ENCODE measurements at regions not wholly inside any gene's neighbourhood (a gene's known extent, or its start where the extent isn't known, plus 50 kb on each side); places are given as distances from the start of the nearest gene placed in this dataset.

- DNase-seq: no peak
These were observed 192.8 kb upstream of the CAMK1G start for GRCh38 chr1:209390764-209391163.

- DNase-seq: no peak
These were observed 191.7 kb upstream of the CAMK1G start for GRCh38 chr1:209391792-209392191.

- DNase-seq: no peak
These were observed 188.3 kb upstream of the CAMK1G start for GRCh38 chr1:209395169-209395568.

GRCh38 chr1:209397371-209397770, 186.1 kb upstream of the CAMK1G start:
- no peak for DNase-seq

GRCh38 chr1:209397910-209398309, 185.6 kb upstream of the CAMK1G start:
- no peak for DNase-seq

- peak; percentile 69 for DNase-seq
These were observed 185.1 kb upstream of the CAMK1G start for GRCh38 chr1:209398313-209398991.

GRCh38 chr1:209399800-209400199, 183.7 kb upstream of the CAMK1G start:
- DNase-seq: no peak

GRCh38 chr1:209400351-209401220, 182.9 kb upstream of the CAMK1G start:
- DNase-seq: no peak

- no peak for DNase-seq
These were observed 180.8 kb upstream of the CAMK1G start for GRCh38 chr1:209402697-209403096.

- DNase-seq: no peak
These were observed 179.6 kb upstream of the CAMK1G start for GRCh38 chr1:209403921-209404320.

- DNase-seq: no peak
These were observed 178.9 kb upstream of the CAMK1G start for GRCh38 chr1:209404577-209404976.

- DNase-seq: no peak
These were observed 178.2 kb upstream of the CAMK1G start for GRCh38 chr1:209405183-209405814.

GRCh38 chr1:209406168-209406567, 177.3 kb upstream of the CAMK1G start:
- no peak for DNase-seq

- DNase-seq: no peak
These were observed 176.9 kb upstream of the CAMK1G start for GRCh38 chr1:209406595-209406994.

- DNase-seq: no peak
These were observed 173.7 kb upstream of the CAMK1G start for GRCh38 chr1:209409780-209410179.

GRCh38 chr1:209411491-209411929, 172.0 kb upstream of the CAMK1G start:
- DNase-seq: no peak

GRCh38 chr1:209412036-209412435, 171.5 kb upstream of the CAMK1G start:
- no peak for DNase-seq

- no peak for DNase-seq
These were observed 170.9 kb upstream of the CAMK1G start for GRCh38 chr1:209412566-209412965.

GRCh38 chr1:209413062-209413461, 170.5 kb upstream of the CAMK1G start:
- no peak for DNase-seq

- no peak for DNase-seq
These were observed 168.6 kb upstream of the CAMK1G start for GRCh38 chr1:209414803-209415329.

- no peak for DNase-seq
These were observed 167.5 kb upstream of the CAMK1G start for GRCh38 chr1:209416039-209416438.

GRCh38 chr1:209416716-209417115, 166.8 kb upstream of the CAMK1G start:
- DNase-seq: no peak

- no peak for DNase-seq
These were observed 165.8 kb upstream of the CAMK1G start for GRCh38 chr1:209417761-209418160.

- no peak for DNase-seq
These were observed 163.2 kb upstream of the CAMK1G start for GRCh38 chr1:209420276-209420675.

All from RPMI8226 (cell line).